Gastrocnemius medialis (tissue), 4 donors: ENCODE measurements at regions not wholly inside any gene's neighbourhood (a gene's known extent, or its start where the extent isn't known, plus 50 kb on each side); places are given as distances from the start of the nearest gene placed in this dataset.

Experiments
- CTCF ChIP-seq, 5 experiments: fragments of 450-650 bp in 3 of 5; fragments of 200-600 bp in 2 of 5; sonication (generic) in 2 of 5; IDR thresholded peaks in 4 of 5; conservative IDR thresholded peaks in 1 of 5; 1 replicate in 4 of 5; 2 replicates in 1 of 5; pipeline ENCODE4 v1.5.1; 2016 to 2019; ENCODE audit warnings: antibody characterized with exemption in 5 of 5, mild to moderate bottlenecking in 3 of 5, moderate library complexity in 3 of 5
- POLR2A ChIP-seq, 2 donors: fragments of 450-650 bp; IDR thresholded peaks; one replicate each; pipeline ENCODE4 v1.6.1; 2017; ENCODE audit warnings: antibody characterized with exemption in 2 of 2, mild to moderate bottlenecking in 2 of 2, moderate library complexity in 2 of 2

GRCh38 chr6:21900730-21901129 lies 307.2 kb downstream of the SOX4 start:
- TF ChIP-seq CTCF (IDR thresholded peaks at IDR 0.05 in 4 of 5, conservative IDR thresholded peaks at IDR 0.05 in 1 of 5): no peak
- no peak for TF ChIP-seq POLR2A (IDR thresholded peaks at IDR 0.05)
